Heart left ventricle (tissue), 13 donors: ENCODE measurements at regions not wholly inside any gene's neighbourhood (a gene's known extent, or its start where the extent isn't known, plus 50 kb on each side); places are given as distances from the start of the nearest gene placed in this dataset.

Experiments used
- CTCF ChIP-seq, 12 donors: fragments of 200-600 bp; sonication (generic) in 4 of 12; IDR thresholded peaks; one replicate each; pipeline versions ENCODE4 v1.5.0 to v1.8.0; 2018 to 2022; ENCODE audit warnings: antibody characterized with exemption in 12 of 12, mild to moderate bottlenecking in 5 of 12
- POLR2A ChIP-seq, 2 donors: fragments of 450-650 bp; IDR thresholded peaks; one replicate each; pipeline ENCODE4 v1.6.1; 2017; ENCODE audit warnings: antibody characterized with exemption in 2 of 2, mild to moderate bottlenecking in 2 of 2, moderate library complexity in 2 of 2
- donor health status: ischemic (EF 13 %, LVEDD 7.1; RV severe dilation, severe dysfunction).
- donor health status: DM: no; HTN: yes; CAD: no.
- donor health status: DM: no; HTN: no; CAD: no.
- donor health status: ischemic (EF 25% LVEDD 6.9; RV normal size, moderate dysfunction).
- donor health status: ischemic (EF 25% LVEDD 5.7; RV mildly dilated, moderate dysfunction).
- donor health status: ischemic (EF 35%, LVEDD 5.7; RV mildly dilated, moderate dysfunction).
- donor health status: nonischemic (EF 11% LVEDD 7.7; RV severe dilation, severe dysfunction).
- donor health status: DM: yes; HTN: yes; CAD: no.
- donor health status: PGD.
- donor health status: ischemic (EF 29% LVEDD 5.4; RV normal size, mild dysfunction).
- donor health status: nonischemic (EF 23%, LVEDD 6.1; RV moderate dilation, normal function).

GRCh38 chr2:49598231-49598630 is 443.9 kb upstream of the FSHR start:
- TF ChIP-seq CTCF (IDR thresholded peaks at IDR 0.05) (no peak), POLR2A (IDR thresholded peaks at IDR 0.05) (no peak)
